ENCODE measurements at regions not wholly inside any gene's neighbourhood (a gene's known extent, or its start where the extent isn't known, plus 50 kb on each side); places are given as distances from the start of the nearest gene placed in this dataset.

- TF ChIP-seq POLR2A (IDR thresholded peaks at IDR 0.05; ENCODE audit: low read depth, low read length) (no peak), TBL1XR1 (IDR thresholded peaks at IDR 0.05; ENCODE audit: low read depth, low read length) (no peak)
- TF ChIP-seq, protein P1, sequence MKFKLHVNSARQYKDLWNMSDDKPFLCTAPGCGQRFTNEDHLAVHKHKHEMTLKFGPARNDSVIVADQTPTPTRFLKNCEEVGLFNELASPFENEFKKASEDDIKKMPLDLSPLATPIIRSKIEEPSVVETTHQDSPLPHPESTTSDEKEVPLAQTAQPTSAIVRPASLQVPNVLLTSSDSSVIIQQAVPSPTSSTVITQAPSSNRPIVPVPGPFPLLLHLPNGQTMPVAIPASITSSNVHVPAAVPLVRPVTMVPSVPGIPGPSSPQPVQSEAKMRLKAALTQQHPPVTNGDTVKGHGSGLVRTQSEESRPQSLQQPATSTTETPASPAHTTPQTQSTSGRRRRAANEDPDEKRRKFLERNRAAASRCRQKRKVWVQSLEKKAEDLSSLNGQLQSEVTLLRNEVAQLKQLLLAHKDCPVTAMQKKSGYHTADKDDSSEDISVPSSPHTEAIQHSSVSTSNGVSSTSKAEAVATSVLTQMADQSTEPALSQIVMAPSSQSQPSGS (IDR thresholded peaks at IDR 0.05; ENCODE audit: low read length): no peak
- TF ChIP-seq, protein P2, sequence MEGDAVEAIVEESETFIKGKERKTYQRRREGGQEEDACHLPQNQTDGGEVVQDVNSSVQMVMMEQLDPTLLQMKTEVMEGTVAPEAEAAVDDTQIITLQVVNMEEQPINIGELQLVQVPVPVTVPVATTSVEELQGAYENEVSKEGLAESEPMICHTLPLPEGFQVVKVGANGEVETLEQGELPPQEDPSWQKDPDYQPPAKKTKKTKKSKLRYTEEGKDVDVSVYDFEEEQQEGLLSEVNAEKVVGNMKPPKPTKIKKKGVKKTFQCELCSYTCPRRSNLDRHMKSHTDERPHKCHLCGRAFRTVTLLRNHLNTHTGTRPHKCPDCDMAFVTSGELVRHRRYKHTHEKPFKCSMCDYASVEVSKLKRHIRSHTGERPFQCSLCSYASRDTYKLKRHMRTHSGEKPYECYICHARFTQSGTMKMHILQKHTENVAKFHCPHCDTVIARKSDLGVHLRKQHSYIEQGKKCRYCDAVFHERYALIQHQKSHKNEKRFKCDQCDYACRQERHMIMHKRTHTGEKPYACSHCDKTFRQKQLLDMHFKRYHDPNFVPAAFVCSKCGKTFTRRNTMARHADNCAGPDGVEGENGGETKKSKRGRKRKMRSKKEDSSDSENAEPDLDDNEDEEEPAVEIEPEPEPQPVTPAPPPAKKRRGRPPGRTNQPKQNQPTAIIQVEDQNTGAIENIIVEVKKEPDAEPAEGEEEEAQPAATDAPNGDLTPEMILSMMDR (IDR thresholded peaks at IDR 0.05 in 2 of 3, conservative IDR thresholded peaks at IDR 0.05 in 1 of 3; ENCODE audit: control insufficient read depth in 2 of 3, extremely low read depth in 1 of 3, insufficient read depth in 1 of 3, low read depth in 3 of 3, low read length in 3 of 3): no peak
Measured at GRCh38 chr1:106793651-106794050, 262.8 kb upstream of the PRMT6 start.

All from GM12878 (cell line).